ENCODE measurements at regions not wholly inside any gene's neighbourhood (a gene's known extent, or its start where the extent isn't known, plus 50 kb on each side); places are given as distances from the start of the nearest gene placed in this dataset.

- H3K27ac ChIP-seq, result no peak overlapping the region
- no peaks in the 10 kb centered on the region for H3K27me3 ChIP-seq
- H3K4me3 ChIP-seq, result no peak overlapping the region
- H3K36me3 ChIP-seq, result no peaks in the 10 kb centered on the region
- intact Hi-C loops (cut with DNase I; ENCODE audit: low total_unique reads) (no loop called here), in situ Hi-C loops (cut with MboI; ENCODE audit: low pct_ligation_motif_present in 1 of 4, low pct_unique_long_range_greater_than_20kb in 1 of 4, low sequenced_read_pairs in 3 of 4) (no loop called here)
- no peaks in the 10 kb centered on the region for H3K4me1 ChIP-seq
- TF ChIP-seq POLR2AphosphoS5 (IDR thresholded peaks at IDR 0.05) (no peak), EP300 (IDR thresholded peaks at IDR 0.05; ENCODE audit: low read depth) (no peak), CTCF (IDR thresholded peaks at IDR 0.05) (no peak), POLR2A (IDR thresholded peaks at IDR 0.05) (no peak)
- DNase-seq, result no peak
- WGBS, 2 donors (ENCODE audit: low coverage in 1 of 2), result 50 to 70% methylated on average over 2 of the region's 2 CpGs
- H3K9me3 ChIP-seq, result no peaks in the 10 kb centered on the region
Measured at GRCh38 chr16:62100651-62101050, 64.4 kb upstream of the CDH8 start.

GRCh38 chr16:62089715-62090114 lies 53.5 kb upstream of the CDH8 start:
- intact Hi-C loops (cut with DNase I; ENCODE audit: low total_unique reads) (no loop called here), in situ Hi-C loops (cut with MboI; ENCODE audit: low pct_ligation_motif_present in 1 of 4, low pct_unique_long_range_greater_than_20kb in 1 of 4, low sequenced_read_pairs in 3 of 4) (no loop called here)
- no peaks in the 10 kb centered on the region for H3K9me3 ChIP-seq
- no peak for TF ChIP-seq EP300 (IDR thresholded peaks at IDR 0.05; ENCODE audit: low read depth)
- no peak for TF ChIP-seq CTCF (IDR thresholded peaks at IDR 0.05)
- TF ChIP-seq POLR2A (IDR thresholded peaks at IDR 0.05), result no peak
- TF ChIP-seq POLR2AphosphoS5 (IDR thresholded peaks at IDR 0.05), result no peak
- DNase-seq, result no peak
- no peaks in the 10 kb centered on the region for H3K4me1 ChIP-seq
- H3K4me3 ChIP-seq, result no peak overlapping the region
- H3K27ac ChIP-seq, result no peak overlapping the region
- no peaks in the 10 kb centered on the region for H3K27me3 ChIP-seq
- no peaks in the 10 kb centered on the region for H3K36me3 ChIP-seq
- 85 to 92% methylated on average over 4 of the region's 4 CpGs for WGBS, 2 donors (ENCODE audit: low coverage in 1 of 2)

GRCh38 chr16:62088731-62089410 lies 52.6 kb upstream of the CDH8 start:
- H3K36me3 ChIP-seq, result no peaks in the 10 kb centered on the region
- no peaks in the 10 kb centered on the region for H3K27me3 ChIP-seq
- H3K4me1 ChIP-seq, result no peaks in the 10 kb centered on the region
- in situ Hi-C loops (cut with MboI; ENCODE audit: low pct_ligation_motif_present in 1 of 4, low pct_unique_long_range_greater_than_20kb in 1 of 4, low sequenced_read_pairs in 3 of 4) (no loop called here), intact Hi-C loops (cut with DNase I; ENCODE audit: low total_unique reads) (no loop called here)
- H3K27ac ChIP-seq, result no peak overlapping the region
- no peaks in the 10 kb centered on the region for H3K9me3 ChIP-seq
- WGBS, 2 donors (ENCODE audit: low coverage in 1 of 2), result 63 to 73% methylated on average over 5 of the region's 5 CpGs
- TF ChIP-seq EP300 (IDR thresholded peaks at IDR 0.05; ENCODE audit: low read depth) (no peak), POLR2A (IDR thresholded peaks at IDR 0.05) (no peak), CTCF (IDR thresholded peaks at IDR 0.05) (no peak), POLR2AphosphoS5 (IDR thresholded peaks at IDR 0.05) (no peak)
- no peak for DNase-seq
- H3K4me3 ChIP-seq, result no peak overlapping the region

Small RNAs in the stretch of these regions (small RNA-seq; reads per million reads assigned to genes)
- gene AC009101.1, result 0 reads per million in 4 donors
- gene AC009161.2, result 0 reads per million in 4 donors
- 0 reads per million in 4 donors for gene AC018846.1
- 0 reads per million in 4 donors for gene AC138305.3
- gene RNU6-21P, result 0 to 0.12 (median 0) reads per million in 4 donors

Data from transverse colon (tissue), 4 donors.